ENCODE measurements at regions not wholly inside any gene's neighbourhood (a gene's known extent, or its start where the extent isn't known, plus 50 kb on each side); places are given as distances from the start of the nearest gene placed in this dataset.

DNA sequence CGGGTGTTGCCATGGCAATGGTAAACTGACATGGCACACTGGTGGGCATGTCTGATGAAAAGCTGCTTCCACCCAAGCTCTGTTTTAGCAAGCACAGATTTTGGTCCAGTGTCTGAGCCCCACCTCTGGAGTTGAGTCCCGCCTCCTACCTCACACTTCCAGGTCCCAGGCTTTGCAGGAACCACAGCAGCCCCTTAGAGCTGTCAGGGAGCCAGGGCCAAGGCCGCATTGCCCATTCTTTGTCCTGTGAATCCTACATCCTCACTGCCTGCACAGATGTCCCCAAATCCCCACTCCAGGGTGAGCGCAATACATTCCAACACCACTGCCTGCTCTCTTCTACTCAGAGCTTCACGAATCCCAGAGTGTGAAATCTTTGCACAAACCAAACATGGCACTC is 292.2 kb downstream of the PREX1 start:
- in situ Hi-C loops (cut with MboI; ENCODE audit: low sequenced_read_pairs, unreplicated experiment): no loop called here
- TF ChIP-seq, protein P1, sequence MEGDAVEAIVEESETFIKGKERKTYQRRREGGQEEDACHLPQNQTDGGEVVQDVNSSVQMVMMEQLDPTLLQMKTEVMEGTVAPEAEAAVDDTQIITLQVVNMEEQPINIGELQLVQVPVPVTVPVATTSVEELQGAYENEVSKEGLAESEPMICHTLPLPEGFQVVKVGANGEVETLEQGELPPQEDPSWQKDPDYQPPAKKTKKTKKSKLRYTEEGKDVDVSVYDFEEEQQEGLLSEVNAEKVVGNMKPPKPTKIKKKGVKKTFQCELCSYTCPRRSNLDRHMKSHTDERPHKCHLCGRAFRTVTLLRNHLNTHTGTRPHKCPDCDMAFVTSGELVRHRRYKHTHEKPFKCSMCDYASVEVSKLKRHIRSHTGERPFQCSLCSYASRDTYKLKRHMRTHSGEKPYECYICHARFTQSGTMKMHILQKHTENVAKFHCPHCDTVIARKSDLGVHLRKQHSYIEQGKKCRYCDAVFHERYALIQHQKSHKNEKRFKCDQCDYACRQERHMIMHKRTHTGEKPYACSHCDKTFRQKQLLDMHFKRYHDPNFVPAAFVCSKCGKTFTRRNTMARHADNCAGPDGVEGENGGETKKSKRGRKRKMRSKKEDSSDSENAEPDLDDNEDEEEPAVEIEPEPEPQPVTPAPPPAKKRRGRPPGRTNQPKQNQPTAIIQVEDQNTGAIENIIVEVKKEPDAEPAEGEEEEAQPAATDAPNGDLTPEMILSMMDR (IDR thresholded peaks at IDR 0.05; ENCODE audit: borderline replicate concordance, control extremely low read depth, extremely low read depth, insufficient read depth, missing control alignments): no peak
- DNase-seq (ENCODE audit: low spot score): no peak

DNA sequence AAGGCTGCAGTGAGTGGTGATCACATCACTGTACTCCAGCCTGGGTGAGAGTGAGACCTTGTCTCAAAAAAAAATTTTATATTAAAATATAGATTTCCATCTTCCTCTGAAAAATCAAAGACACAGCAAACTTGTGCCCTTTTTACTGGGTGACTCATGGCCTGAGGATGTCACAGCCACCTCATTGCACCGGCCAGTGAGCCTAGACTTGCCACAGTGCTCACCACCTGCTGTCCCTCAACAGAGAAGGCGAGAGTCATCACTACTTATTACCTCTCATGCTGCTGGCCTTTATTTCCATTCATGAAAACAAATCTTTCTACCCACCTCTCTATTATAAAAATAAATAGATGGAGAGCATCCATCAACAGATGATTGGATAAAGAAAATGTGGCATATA is 295.8 kb downstream of the PREX1 start:
- in situ Hi-C loops (cut with MboI; ENCODE audit: low sequenced_read_pairs, unreplicated experiment): no loop called here
- TF ChIP-seq, protein P1 (IDR thresholded peaks at IDR 0.05; ENCODE audit: borderline replicate concordance, control extremely low read depth, extremely low read depth, insufficient read depth, missing control alignments): no peak
- no peak for DNase-seq (ENCODE audit: low spot score)

DNA sequence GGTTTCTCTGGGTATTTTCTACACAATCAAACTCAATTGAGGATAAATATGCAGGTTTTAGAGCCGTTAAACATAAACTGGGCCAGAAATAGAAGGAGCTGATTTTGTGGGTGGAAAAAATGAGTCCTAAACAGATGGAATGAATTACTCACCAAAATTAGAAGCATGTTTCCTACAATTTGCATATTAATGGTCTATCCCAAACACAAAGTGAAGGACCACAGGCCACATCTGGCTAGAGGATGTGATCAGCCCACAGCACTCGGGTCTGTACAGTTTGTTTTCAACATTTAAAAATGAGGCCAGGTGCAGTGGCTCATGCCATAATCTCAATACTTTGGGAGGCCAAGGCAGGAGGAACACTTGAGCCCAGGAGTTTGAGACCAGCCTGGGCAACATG is 296.3 kb downstream of the PREX1 start:
- peak; percentile 42 for DNase-seq (ENCODE audit: low spot score)
- in situ Hi-C loops (cut with MboI; ENCODE audit: low sequenced_read_pairs, unreplicated experiment): no loop called here
- TF ChIP-seq, protein P1 (IDR thresholded peaks at IDR 0.05; ENCODE audit: borderline replicate concordance, control extremely low read depth, extremely low read depth, insufficient read depth, missing control alignments): no peak

DNA sequence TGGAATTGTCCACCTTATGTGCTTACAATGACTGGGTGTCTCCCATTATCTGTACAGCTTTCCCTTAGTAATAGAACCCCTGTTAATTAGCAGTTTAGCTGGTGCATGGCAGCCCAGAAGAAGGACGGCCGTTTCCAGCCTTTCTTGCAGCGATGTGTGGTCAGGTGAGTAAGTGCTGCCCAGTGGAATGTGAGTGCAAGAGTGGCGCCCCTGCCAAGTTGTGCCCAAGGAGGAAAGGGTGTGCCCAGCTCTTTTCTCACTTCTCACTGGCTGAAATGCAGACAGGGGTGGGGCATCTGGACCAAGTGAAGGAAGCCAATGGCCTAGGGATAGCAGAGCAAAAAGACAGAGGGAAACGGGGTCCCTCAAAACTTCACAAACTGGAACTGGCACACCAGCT is 296.8 kb downstream of the PREX1 start:
- in situ Hi-C loops (cut with MboI; ENCODE audit: low sequenced_read_pairs, unreplicated experiment): no loop called here
- DNase-seq (ENCODE audit: low spot score): no peak
- TF ChIP-seq, protein P1 (IDR thresholded peaks at IDR 0.05; ENCODE audit: borderline replicate concordance, control extremely low read depth, extremely low read depth, insufficient read depth, missing control alignments): no peak

DNA sequence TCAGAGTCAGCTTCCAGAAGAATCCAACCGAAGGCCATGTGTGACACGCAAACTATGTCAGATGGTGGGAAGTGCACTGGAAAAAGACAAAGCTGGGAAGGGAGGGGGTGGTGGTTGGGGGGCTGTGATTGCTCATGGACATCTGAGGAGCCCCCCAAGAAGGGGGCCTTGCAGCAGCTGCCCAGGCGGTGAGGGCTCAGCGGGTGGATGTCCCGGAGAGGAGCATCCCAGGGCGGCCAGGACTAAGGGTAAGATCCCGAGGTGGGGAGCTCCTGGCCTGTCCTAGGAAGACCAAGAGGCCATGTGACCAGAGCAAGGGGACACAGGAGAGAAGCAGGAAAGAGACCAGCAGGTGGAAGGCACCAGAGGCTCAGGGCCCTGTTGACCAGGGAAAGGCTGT is 299.5 kb downstream of the PREX1 start:
- TF ChIP-seq, protein P1 (IDR thresholded peaks at IDR 0.05; ENCODE audit: borderline replicate concordance, control extremely low read depth, extremely low read depth, insufficient read depth, missing control alignments): no peak
- in situ Hi-C loops (cut with MboI; ENCODE audit: low sequenced_read_pairs, unreplicated experiment): no loop called here
- DNase-seq (ENCODE audit: low spot score): no peak

DNA sequence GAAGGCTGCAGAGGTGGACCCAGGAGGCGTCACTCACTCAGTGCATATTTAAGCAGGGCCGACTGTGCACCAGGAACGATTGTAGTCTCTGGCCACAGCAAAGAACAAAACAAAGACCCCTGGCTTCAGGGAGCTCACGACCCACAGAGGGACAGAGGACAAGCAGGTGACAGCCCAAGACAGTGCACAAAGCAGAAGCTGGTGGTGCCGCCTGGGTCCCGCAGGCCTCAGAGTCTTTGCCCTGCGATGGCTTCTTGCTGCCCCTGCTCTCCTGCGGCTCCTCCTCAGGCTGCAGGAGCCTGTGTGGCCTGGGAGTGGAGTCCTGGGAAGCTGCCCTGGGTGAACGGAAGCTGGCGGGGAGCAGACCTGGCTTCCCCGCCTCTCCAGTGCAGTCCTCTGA is 300.0 kb downstream of the PREX1 start:
- in situ Hi-C loops (cut with MboI; ENCODE audit: low sequenced_read_pairs, unreplicated experiment): no loop called here
- TF ChIP-seq, protein P1 (IDR thresholded peaks at IDR 0.05; ENCODE audit: borderline replicate concordance, control extremely low read depth, extremely low read depth, insufficient read depth, missing control alignments): no peak
- no peak for DNase-seq (ENCODE audit: low spot score)

DNA sequence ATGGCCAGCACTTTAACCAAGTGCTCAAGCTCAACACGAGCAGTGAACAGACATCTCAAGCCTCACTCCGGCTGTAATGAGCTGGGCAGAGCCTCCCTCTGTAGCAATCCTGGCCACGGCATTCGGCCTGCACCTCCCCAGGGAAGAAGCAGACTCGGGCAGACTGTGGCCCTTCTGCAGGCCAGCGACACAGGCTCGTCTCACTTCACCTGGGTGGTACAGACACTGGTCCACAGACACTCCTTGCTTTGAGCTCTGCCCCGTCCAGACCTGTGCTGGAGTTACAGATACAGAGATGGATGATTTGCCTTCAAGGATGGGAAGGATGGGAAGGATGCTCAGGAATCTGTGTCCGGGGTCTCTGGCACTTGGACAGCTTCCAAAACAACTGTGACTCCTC is 300.9 kb downstream of the PREX1 start:
- in situ Hi-C loops (cut with MboI; ENCODE audit: low sequenced_read_pairs, unreplicated experiment): no loop called here
- TF ChIP-seq, protein P1 (IDR thresholded peaks at IDR 0.05; ENCODE audit: borderline replicate concordance, control extremely low read depth, extremely low read depth, insufficient read depth, missing control alignments): no peak
- no peak for DNase-seq (ENCODE audit: low spot score)
